MM.1S (cell line): ENCODE measurements at regions not wholly inside any gene's neighbourhood (a gene's known extent, or its start where the extent isn't known, plus 50 kb on each side); places are given as distances from the start of the nearest gene placed in this dataset.
"Not testable (repeated sequence)": the region's sequence is repeated elsewhere in the genome, so short reads cannot be mapped to it uniquely, and the experiment has no call there.

Source experiments
- EZH2phosphoT487 ChIP-seq: fragments of 300-600 bp; sonication (generic); IDR thresholded peaks from 2 replicates; pipeline ENCODE4 v1.6.1; 2018; ENCODE audit warnings: antibody characterized with exemption, low read length
- TF ChIP-seq, protein P1 (sequence below): fragments of 300-600 bp; sonication (generic); IDR thresholded peaks from 2 replicates; pipeline ENCODE4 v1.5.1; 2016; ENCODE audit warnings: antibody characterized with exemption, low read length, mixed read lengths

DNA sequence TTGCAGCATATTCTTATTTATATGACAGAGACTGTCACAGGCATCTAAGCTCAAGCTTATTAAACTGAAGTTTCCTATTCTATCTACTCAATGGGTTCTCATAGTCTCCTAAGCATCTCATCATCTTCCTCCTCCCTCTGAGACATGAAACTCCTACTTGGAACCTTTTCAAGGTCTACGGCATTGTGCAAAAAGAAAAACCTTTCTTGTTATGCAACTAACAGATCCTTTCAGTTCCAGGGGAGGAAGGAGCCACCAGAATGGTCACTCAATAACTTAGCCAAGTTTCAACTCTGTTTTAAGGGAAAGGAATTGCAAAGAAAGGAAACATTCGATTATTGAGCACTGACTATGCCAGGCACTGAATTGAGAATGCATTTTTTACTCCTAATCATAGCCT lies 98.1 kb upstream of the RRN3 start:
- TF ChIP-seq EZH2phosphoT487, result not testable (repeated sequence)
- TF ChIP-seq, protein P1, sequence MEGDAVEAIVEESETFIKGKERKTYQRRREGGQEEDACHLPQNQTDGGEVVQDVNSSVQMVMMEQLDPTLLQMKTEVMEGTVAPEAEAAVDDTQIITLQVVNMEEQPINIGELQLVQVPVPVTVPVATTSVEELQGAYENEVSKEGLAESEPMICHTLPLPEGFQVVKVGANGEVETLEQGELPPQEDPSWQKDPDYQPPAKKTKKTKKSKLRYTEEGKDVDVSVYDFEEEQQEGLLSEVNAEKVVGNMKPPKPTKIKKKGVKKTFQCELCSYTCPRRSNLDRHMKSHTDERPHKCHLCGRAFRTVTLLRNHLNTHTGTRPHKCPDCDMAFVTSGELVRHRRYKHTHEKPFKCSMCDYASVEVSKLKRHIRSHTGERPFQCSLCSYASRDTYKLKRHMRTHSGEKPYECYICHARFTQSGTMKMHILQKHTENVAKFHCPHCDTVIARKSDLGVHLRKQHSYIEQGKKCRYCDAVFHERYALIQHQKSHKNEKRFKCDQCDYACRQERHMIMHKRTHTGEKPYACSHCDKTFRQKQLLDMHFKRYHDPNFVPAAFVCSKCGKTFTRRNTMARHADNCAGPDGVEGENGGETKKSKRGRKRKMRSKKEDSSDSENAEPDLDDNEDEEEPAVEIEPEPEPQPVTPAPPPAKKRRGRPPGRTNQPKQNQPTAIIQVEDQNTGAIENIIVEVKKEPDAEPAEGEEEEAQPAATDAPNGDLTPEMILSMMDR, result not testable (repeated sequence)
